Immature natural killer cell (primary cell): ENCODE measurements at regions not wholly inside any gene's neighbourhood (a gene's known extent, or its start where the extent isn't known, plus 50 kb on each side); places are given as distances from the start of the nearest gene placed in this dataset.

Source experiments
- DNase-seq, 3 donors: peaks; one replicate each; pipeline ENCODE4 v3.0.0; 2022; ENCODE audit warnings: mixed read lengths in 1 of 3
- H3K27ac Mint-ChIP-seq, 6 donors: one replicate each; pipeline ENCODE4 v1.8.0; 2020; ENCODE audit warnings: mixed read lengths in 6 of 6, mild to moderate bottlenecking in 5 of 6, inconsistent platforms in 4 of 6, moderate library complexity in 3 of 6
- H3K27me3 Mint-ChIP-seq, 3 donors: one replicate each; pipeline ENCODE4 v1.8.0; 2020 to 2021; ENCODE audit warnings: low read depth in 3 of 3, mild to moderate bottlenecking in 3 of 3, mixed read lengths in 3 of 3, moderate library complexity in 3 of 3, inconsistent platforms in 1 of 3
- H3K36me3 Mint-ChIP-seq, 3 donors: one replicate each; pipeline ENCODE4 v1.8.0; 2020; ENCODE audit warnings: mixed read lengths in 3 of 3, inconsistent platforms in 2 of 3, mild to moderate bottlenecking in 2 of 3
- H3K4me1 Mint-ChIP-seq, 2 donors: one replicate each; pipeline ENCODE4 v1.8.0; 2020; ENCODE audit warnings: inconsistent platforms in 2 of 2, mild to moderate bottlenecking in 2 of 2, mixed read lengths in 2 of 2, moderate library complexity in 1 of 2
- H3K4me3 Mint-ChIP-seq, 5 donors: one replicate each; pipeline ENCODE4 v1.8.0; 2020; ENCODE audit warnings: mild to moderate bottlenecking in 5 of 5, mixed read lengths in 5 of 5, inconsistent platforms in 3 of 5, moderate library complexity in 3 of 5
- H3K9me3 Mint-ChIP-seq, 6 donors: one replicate each; pipeline ENCODE4 v1.8.0; 2020; ENCODE audit warnings: mild to moderate bottlenecking in 6 of 6, mixed read lengths in 6 of 6, inconsistent platforms in 4 of 6, moderate library complexity in 3 of 6

- peaks cover 4 to 23% (median 7%) of the 10 kb centered on the region in 6 donors for H3K9me3 Mint-ChIP-seq
- no peak overlapping the region for H3K4me3 Mint-ChIP-seq
- H3K4me1 Mint-ChIP-seq = no peaks in the 10 kb centered on the region
- H3K36me3 Mint-ChIP-seq = peaks cover 0 to 4% (median 0%) of the 10 kb centered on the region in 3 donors
- H3K27ac Mint-ChIP-seq = no peak overlapping the region
- H3K27me3 Mint-ChIP-seq = no peaks in the 10 kb centered on the region
- no peak for DNase-seq
Observed at GRCh38 chr11:91791171-91791468, 433.5 kb upstream of the FAT3 start.

- Mint-ChIP-seq H3K27me3 (no peaks in the 10 kb centered on the region), H3K4me3 (no peak overlapping the region), H3K36me3 (peaks cover 0 to 5% (median 0%) of the 10 kb centered on the region in 3 donors), H3K4me1 (no peaks in the 10 kb centered on the region), H3K9me3 (peaks cover 3 to 21% (median 7%) of the 10 kb centered on the region in 6 donors), H3K27ac (no peak overlapping the region)
- no peak for DNase-seq
Observed at GRCh38 chr11:91790346-91791170, 434.1 kb upstream of the FAT3 start.

- Mint-ChIP-seq H3K9me3 (peaks cover 6 to 27% (median 10%) of the 10 kb centered on the region in 6 donors), H3K27me3 (no peaks in the 10 kb centered on the region), H3K27ac (no peak overlapping the region), H3K36me3 (peaks cover 0 to 5% (median 0%) of the 10 kb centered on the region in 3 donors), H3K4me3 (no peak overlapping the region), H3K4me1 (no peaks in the 10 kb centered on the region)
- no peak for DNase-seq
Observed at GRCh38 chr11:91788764-91789163, 435.9 kb upstream of the FAT3 start.

- Mint-ChIP-seq H3K9me3 (peaks cover 7 to 31% (median 21%) of the 10 kb centered on the region in 6 donors), H3K27ac (no peak overlapping the region), H3K4me3 (no peak overlapping the region), H3K36me3 (peaks cover 3 to 10% (median 3%) of the 10 kb centered on the region in 3 donors), H3K27me3 (no peaks in the 10 kb centered on the region), H3K4me1 (no peaks in the 10 kb centered on the region)
- DNase-seq = no peak
Observed at GRCh38 chr11:91786097-91786496, 438.5 kb upstream of the FAT3 start.

GRCh38 chr11:91783173-91783572 is 441.4 kb upstream of the FAT3 start:
- no peak overlapping the region for H3K27ac Mint-ChIP-seq
- no peak overlapping the region for H3K4me3 Mint-ChIP-seq
- H3K9me3 Mint-ChIP-seq = peaks cover 7 to 31% (median 20%) of the 10 kb centered on the region in 6 donors
- peaks cover 3 to 10% (median 3%) of the 10 kb centered on the region in 3 donors for H3K36me3 Mint-ChIP-seq
- no peak for DNase-seq
- H3K27me3 Mint-ChIP-seq = no peaks in the 10 kb centered on the region
- H3K4me1 Mint-ChIP-seq = no peaks in the 10 kb centered on the region

- Mint-ChIP-seq H3K9me3 (peaks cover 2 to 32% (median 18%) of the 10 kb centered on the region in 6 donors), H3K36me3 (peaks cover 3 to 4% (median 3%) of the 10 kb centered on the region in 3 donors), H3K27ac (no peak overlapping the region), H3K27me3 (peaks cover 0 to 2% (median 0%) of the 10 kb centered on the region in 3 donors), H3K4me1 (no peaks in the 10 kb centered on the region), H3K4me3 (no peak overlapping the region)
- DNase-seq = no peak
Observed at GRCh38 chr11:91778758-91779157, 445.9 kb upstream of the FAT3 start.

- Mint-ChIP-seq H3K27ac (no peak overlapping the region), H3K9me3 (peaks cover 3 to 31% (median 14%) of the 10 kb centered on the region in 6 donors), H3K27me3 (peaks cover 0 to 2% (median 0%) of the 10 kb centered on the region in 3 donors), H3K4me3 (no peak overlapping the region), H3K36me3 (no peaks in the 10 kb centered on the region), H3K4me1 (no peaks in the 10 kb centered on the region)
- no peak for DNase-seq
Observed at GRCh38 chr11:91776655-91777054, 448.0 kb upstream of the FAT3 start.

- H3K27ac Mint-ChIP-seq = no peak overlapping the region
- H3K9me3 Mint-ChIP-seq = peaks cover 3 to 39% (median 16%) of the 10 kb centered on the region in 6 donors
- no peak for DNase-seq
- no peaks in the 10 kb centered on the region for H3K36me3 Mint-ChIP-seq
- no peak overlapping the region for H3K4me3 Mint-ChIP-seq
- H3K27me3 Mint-ChIP-seq = peaks cover 0 to 2% (median 0%) of the 10 kb centered on the region in 3 donors
- no peaks in the 10 kb centered on the region for H3K4me1 Mint-ChIP-seq
Observed at GRCh38 chr11:91773090-91773489, 451.5 kb upstream of the FAT3 start.

- no peak for DNase-seq
- no peak overlapping the region for H3K4me3 Mint-ChIP-seq
- H3K4me1 Mint-ChIP-seq = no peaks in the 10 kb centered on the region
- H3K27ac Mint-ChIP-seq = no peak overlapping the region
- H3K27me3 Mint-ChIP-seq = peaks cover 0 to 2% (median 0%) of the 10 kb centered on the region in 3 donors
- peaks cover 0 to 36% (median 14%) of the 10 kb centered on the region in 6 donors for H3K9me3 Mint-ChIP-seq
- no peaks in the 10 kb centered on the region for H3K36me3 Mint-ChIP-seq
Observed at GRCh38 chr11:91771961-91772360, 452.7 kb upstream of the FAT3 start.

- H3K27me3 Mint-ChIP-seq = peaks cover 0 to under 1% (median 0%) of the 10 kb centered on the region in 3 donors
- DNase-seq = no peak
- no peaks in the 10 kb centered on the region for H3K4me1 Mint-ChIP-seq
- H3K4me3 Mint-ChIP-seq = no peak overlapping the region
- H3K9me3 Mint-ChIP-seq = peaks cover 0 to 37% (median 12%) of the 10 kb centered on the region in 6 donors
- no peaks in the 10 kb centered on the region for H3K36me3 Mint-ChIP-seq
- H3K27ac Mint-ChIP-seq = no peak overlapping the region
Observed at GRCh38 chr11:91768783-91769182, 455.8 kb upstream of the FAT3 start.

GRCh38 chr11:91763331-91763730 is 461.3 kb upstream of the FAT3 start:
- H3K4me3 Mint-ChIP-seq = no peak overlapping the region
- H3K4me1 Mint-ChIP-seq = no peaks in the 10 kb centered on the region
- peaks cover 0 to 37% (median 15%) of the 10 kb centered on the region in 6 donors for H3K9me3 Mint-ChIP-seq
- H3K27me3 Mint-ChIP-seq = peaks cover 0 to 7% (median 0%) of the 10 kb centered on the region in 3 donors
- H3K27ac Mint-ChIP-seq = no peak overlapping the region
- H3K36me3 Mint-ChIP-seq = no peaks in the 10 kb centered on the region
- DNase-seq = no peak

- DNase-seq = no peak
- Mint-ChIP-seq H3K9me3 (peaks cover 0 to 38% (median 19%) of the 10 kb centered on the region in 6 donors), H3K27me3 (peaks cover 0 to 7% (median 0%) of the 10 kb centered on the region in 3 donors), H3K4me1 (no peaks in the 10 kb centered on the region), H3K4me3 (no peak overlapping the region), H3K27ac (no peak overlapping the region), H3K36me3 (no peaks in the 10 kb centered on the region)
Observed at GRCh38 chr11:91761406-91762025, 463.1 kb upstream of the FAT3 start.

- peaks cover 0 to 1% (median 0%) of the 10 kb centered on the region in 3 donors for H3K27me3 Mint-ChIP-seq
- H3K36me3 Mint-ChIP-seq = no peaks in the 10 kb centered on the region
- peaks cover 0 to 25% (median 16%) of the 10 kb centered on the region in 6 donors for H3K9me3 Mint-ChIP-seq
- no peaks in the 10 kb centered on the region for H3K4me1 Mint-ChIP-seq
- H3K27ac Mint-ChIP-seq = no peak overlapping the region
- H3K4me3 Mint-ChIP-seq = no peak overlapping the region
- no peak for DNase-seq
Observed at GRCh38 chr11:91756829-91757480, 467.7 kb upstream of the FAT3 start.
